Astrocyte (in vitro differentiated cells and primary cell): ENCODE measurements at regions not wholly inside any gene's neighbourhood (a gene's known extent, or its start where the extent isn't known, plus 50 kb on each side); places are given as distances from the start of the nearest gene placed in this dataset.

Experiments used
- DNase-seq: peaks from one replicate; pipeline ENCODE4 v3.0.0-alpha.2; 2010; ENCODE audit warnings: low read depth
- FAIRE-seq: peaks from 2 replicates; lab custom pipeline; 2011; peaks lifted over from hg19 to GRCh38; lab: Jason Lieb, UNC
- H2AFZ ChIP-seq: 2 replicates; pipeline ENCODE4 v1.6.0; 2012; ENCODE audit warnings: low read depth, low read length, inconsistent platforms
- H3K27ac ChIP-seq: 2 replicates; pipeline ENCODE4 v1.5.1; 2011; ENCODE audit warnings: low read depth, low read length, inconsistent platforms
- H3K27me3 ChIP-seq: 2 replicates; pipeline ENCODE4 v1.6.0; 2011; ENCODE audit warnings: low read length, inconsistent platforms; ENCODE audit not compliant: insufficient read depth
- H3K36me3 ChIP-seq: 2 replicates; pipeline ENCODE4 v1.5.1; 2011; ENCODE audit warnings: low read length, inconsistent platforms; ENCODE audit not compliant: insufficient read depth
- H3K4me1 ChIP-seq: 2 replicates; pipeline ENCODE4 v1.5.1; 2011; ENCODE audit warnings: low read length, inconsistent platforms; ENCODE audit not compliant: insufficient read depth
- H3K4me2 ChIP-seq: 2 replicates; pipeline ENCODE4 v1.6.0; 2012; ENCODE audit warnings: low read length, inconsistent platforms
- H3K4me3 ChIP-seq: 2 replicates; pipeline ENCODE4 v1.5.1; 2011; ENCODE audit warnings: low read depth, mild to moderate bottlenecking, low read length, inconsistent platforms; ENCODE audit not compliant: insufficient read depth
- H3K79me2 ChIP-seq: 2 replicates; pipeline ENCODE4 v1.6.0; 2012; ENCODE audit warnings: mild to moderate bottlenecking, low read length, inconsistent platforms; ENCODE audit not compliant: insufficient read depth
- H3K9ac ChIP-seq: 2 replicates; pipeline ENCODE4 v1.6.0; 2012; ENCODE audit warnings: mild to moderate bottlenecking, low read length, inconsistent platforms
- H3K9me3 ChIP-seq: 2 replicates; pipeline ENCODE4 v1.5.1; 2012; ENCODE audit warnings: low read depth, mild to moderate bottlenecking, low read length, inconsistent platforms; ENCODE audit not compliant: insufficient read depth
- H4K20me1 ChIP-seq: 2 replicates; pipeline ENCODE4 v1.6.0; 2012; ENCODE audit warnings: low read length, inconsistent platforms; ENCODE audit not compliant: insufficient read depth
- H3K27ac Mint-ChIP-seq: one replicate; pipeline ENCODE4 v1.8.0; 2021; ENCODE audit warnings: mild to moderate bottlenecking, mixed read lengths; ENCODE audit not compliant: unreplicated experiment
- H3K27me3 Mint-ChIP-seq: one replicate; pipeline ENCODE4 v1.8.0; 2021; ENCODE audit warnings: low read depth, mixed read lengths; ENCODE audit not compliant: unreplicated experiment
- H3K36me3 Mint-ChIP-seq: one replicate; pipeline ENCODE4 v1.8.0; 2021; ENCODE audit warnings: low read depth, mixed read lengths; ENCODE audit not compliant: unreplicated experiment
- H3K4me1 Mint-ChIP-seq: one replicate; pipeline ENCODE4 v1.8.0; 2021; ENCODE audit warnings: low read depth, mixed read lengths; ENCODE audit not compliant: unreplicated experiment
- H3K4me3 Mint-ChIP-seq: one replicate; pipeline ENCODE4 v1.8.0; 2021; ENCODE audit warnings: mild to moderate bottlenecking, moderate library complexity, mixed read lengths; ENCODE audit not compliant: unreplicated experiment
- H3K9me3 Mint-ChIP-seq: one replicate; pipeline ENCODE4 v1.8.0; 2021; ENCODE audit warnings: mild to moderate bottlenecking, mixed read lengths; ENCODE audit not compliant: unreplicated experiment
- CTCF ChIP-seq: IDR thresholded peaks from 2 replicates; pipeline ENCODE4 v1.5.1; 2011; ENCODE audit warnings: low read depth, mild to moderate bottlenecking, inconsistent platforms, low read length, moderate library complexity; ENCODE audit not compliant: insufficient read depth
- EZH2 ChIP-seq: IDR thresholded peaks from 2 replicates; pipeline ENCODE4 v1.6.1; 2012; ENCODE audit warnings: mild to moderate bottlenecking, low read length, inconsistent platforms; ENCODE audit not compliant: insufficient read depth

- Histone ChIP-seq H3K9me3 (peaks cover 4% of the 10 kb centered on the region), H2AFZ (no peak overlapping the region), H3K9ac (no peak overlapping the region), H3K4me2 (no peak overlapping the region), H4K20me1 (no peaks in the 10 kb centered on the region), H3K36me3 (no peaks in the 10 kb centered on the region), H3K4me3 (no peak overlapping the region), H3K27ac (no peak overlapping the region), H3K79me2 (no peaks in the 10 kb centered on the region), H3K27me3 (no peaks in the 10 kb centered on the region), H3K4me1 (no peaks in the 10 kb centered on the region)
- H3K27me3 Mint-ChIP-seq = no peaks in the 10 kb centered on the region
- FAIRE-seq (no peak), DNase-seq (no peak)
- no peak for TF ChIP-seq EZH2
- TF ChIP-seq CTCF = no peak
- no peaks in the 10 kb centered on the region for H3K9me3 Mint-ChIP-seq
- H3K4me3 Mint-ChIP-seq = no peak overlapping the region
- H3K4me1 Mint-ChIP-seq = no peaks in the 10 kb centered on the region
- no peaks in the 10 kb centered on the region for H3K36me3 Mint-ChIP-seq
- H3K27ac Mint-ChIP-seq = no peak overlapping the region
These were observed 620.8 kb downstream of the HTR1A start for GRCh38 chr5:63341442-63341841.

DNA sequence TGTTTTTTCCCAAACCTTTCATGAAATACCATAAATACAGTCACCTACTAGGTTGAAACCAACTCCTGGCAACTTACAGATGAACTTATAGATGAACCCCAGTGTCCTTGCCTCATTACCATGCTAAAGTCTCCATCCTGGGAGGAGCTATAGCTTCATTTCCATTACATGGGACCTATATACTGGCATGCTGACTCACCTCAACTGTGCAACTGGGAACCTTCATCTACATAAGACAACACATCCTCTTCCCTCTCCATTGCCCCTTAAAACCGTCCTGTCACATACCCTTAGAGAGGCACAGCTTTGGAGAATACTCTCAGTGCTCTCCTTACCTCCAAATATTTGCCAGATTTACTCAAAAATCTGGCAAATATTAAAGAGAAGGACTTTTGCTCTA is 638.3 kb downstream of the HTR1A start:
- no peak overlapping the region for H3K9ac ChIP-seq
- H3K9me3 ChIP-seq = no peaks in the 10 kb centered on the region
- H3K4me2 ChIP-seq = no peak overlapping the region
- H2AFZ ChIP-seq = no peak overlapping the region
- Mint-ChIP-seq H3K27me3 (no peaks in the 10 kb centered on the region), H3K4me1 (no peaks in the 10 kb centered on the region), H3K27ac (no peak overlapping the region), H3K36me3 (no peaks in the 10 kb centered on the region), H3K4me3 (no peak overlapping the region), H3K9me3 (no peaks in the 10 kb centered on the region)
- no peaks in the 10 kb centered on the region for H3K27me3 ChIP-seq
- no peaks in the 10 kb centered on the region for H3K36me3 ChIP-seq
- DNase-seq (no peak), FAIRE-seq (no peak)
- H3K27ac ChIP-seq = no peak overlapping the region
- H3K4me1 ChIP-seq = no peaks in the 10 kb centered on the region
- H3K4me3 ChIP-seq = no peak overlapping the region
- H3K79me2 ChIP-seq = no peaks in the 10 kb centered on the region
- TF ChIP-seq EZH2 (no peak), CTCF (no peak)
- H4K20me1 ChIP-seq = no peaks in the 10 kb centered on the region

- no peaks in the 10 kb centered on the region for H3K4me1 ChIP-seq
- H3K36me3 ChIP-seq = no peaks in the 10 kb centered on the region
- DNase-seq = no peak
- FAIRE-seq = no peak
- no peak overlapping the region for H3K27ac Mint-ChIP-seq
- H3K4me2 ChIP-seq = no peak overlapping the region
- H3K4me3 ChIP-seq = no peak overlapping the region
- H3K27me3 Mint-ChIP-seq = no peaks in the 10 kb centered on the region
- no peaks in the 10 kb centered on the region for H3K36me3 Mint-ChIP-seq
- no peaks in the 10 kb centered on the region for H3K79me2 ChIP-seq
- H4K20me1 ChIP-seq = no peaks in the 10 kb centered on the region
- no peaks in the 10 kb centered on the region for H3K27me3 ChIP-seq
- no peak overlapping the region for H3K27ac ChIP-seq
- no peaks in the 10 kb centered on the region for H3K4me1 Mint-ChIP-seq
- no peaks in the 10 kb centered on the region for H3K9me3 Mint-ChIP-seq
- no peak overlapping the region for H2AFZ ChIP-seq
- H3K9me3 ChIP-seq = no peaks in the 10 kb centered on the region
- TF ChIP-seq EZH2 (no peak), CTCF (no peak)
- H3K9ac ChIP-seq = no peak overlapping the region
- H3K4me3 Mint-ChIP-seq = no peak overlapping the region
These were observed 647.7 kb downstream of the HTR1A start for GRCh38 chr5:63314551-63314950.
